Pancreas (tissue), 10 donors: ENCODE measurements at regions not wholly inside any gene's neighbourhood (a gene's known extent, or its start where the extent isn't known, plus 50 kb on each side); places are given as distances from the start of the nearest gene placed in this dataset.
"Not testable (repeated sequence)": the region's sequence is repeated elsewhere in the genome, so short reads cannot be mapped to it uniquely, and the experiment has no call there.

Source experiments
- ATAC-seq, 4 donors: fragments of 200-7000 bp; cut with Tn5 transposase; one replicate each; pipeline versions ENCODE4 v1.8.0 to v1.9.1; 2020; ENCODE audit warnings: mild to moderate bottlenecking in 4 of 4, moderate library complexity in 4 of 4
- DNase-seq, 6 donors: peaks; one replicate each; pipeline ENCODE4 v3.0.0-alpha.2; 2020
- FAIRE-seq: peaks from 2 replicates; lab custom pipeline; 2012; peaks lifted over from hg19 to GRCh38; lab: Jason Lieb, UNC
- H3K27ac ChIP-seq, 4 donors: fragments of 200-600 bp; sonication (generic); 1 replicate in 3 of 4; 2 replicates in 1 of 4; pipeline versions ENCODE4 v1.5.0 to v1.8.0; 2020
- H3K27me3 ChIP-seq, 4 donors: fragments of 200-600 bp; one replicate each; pipeline ENCODE4 v1.8.0; 2021
- H3K36me3 ChIP-seq, 3 donors: fragments of 200-600 bp; sonication (generic) in 1 of 3; one replicate each; pipeline versions ENCODE4 v1.5.0 to v1.8.0; 2020 to 2021
- H3K4me1 ChIP-seq, 3 donors: fragments of 200-600 bp; one replicate each; pipeline ENCODE4 v1.8.0; 2021
- H3K4me3 ChIP-seq, 4 donors: fragments of 200-600 bp; sonication (generic) in 2 of 4; one replicate each; pipeline versions ENCODE4 v1.5.0 to v1.8.0; 2020 to 2021
- H3K9me3 ChIP-seq, 4 donors: fragments of 200-600 bp; one replicate each; pipeline ENCODE4 v1.8.0; 2021
- CTCF ChIP-seq, 4 donors: fragments of 200-600 bp; sonication (generic) in 3 of 4; IDR thresholded peaks; one replicate each; pipeline versions ENCODE4 v1.5.0 to v1.8.0; 2021; ENCODE audit warnings: antibody characterized with exemption in 4 of 4
- WGBS, 2 donors: extraction: QIAGEN DNeasy Blood & Tissue Kit; methylation state at CpG; one replicate each; pipeline ENCODE4 v1.1.7; 2013; 5-methylcytosine and 5-hydroxymethylcytosine counted together
- intact Hi-C, 3 donors: fragments of 100-400 bp; cut with DNase I; formaldehyde crosslinking; loops; one replicate each; pipeline versions ENCODE4 v1.11.1 to v1.14.2; 2022
- donor health status: healthy with polysubstance abuse.
- donor health status: DM: no; HTN: no; CAD: no; lungs with moderate emphysema.
- donor health status: DM: no; HTN: no; CAD: no.
- donor health status: control.
- donor health status: control.
- donor health status: Bipolar disorder and iron deficiency.
- donor health status: DM: yes; HTN: yes; CAD: no.
- donor health status: DM: no; HTN: no; CAD: no.
- donor health status: DM: no; HTN: no; CAD: no.
- donor health status: DM: yes; HTN: yes; CAD: no.

- DNase-seq: no peak
- H3K4me1 ChIP-seq: no peaks in the 10 kb centered on the region
- TF ChIP-seq CTCF (IDR thresholded peaks at IDR 0.05): no peak
- H3K36me3 ChIP-seq: no peaks in the 10 kb centered on the region
- H3K27me3 ChIP-seq: no peaks in the 10 kb centered on the region
- no peaks in the 10 kb centered on the region for H3K9me3 ChIP-seq
- FAIRE-seq: no peak
- no peak overlapping the region for H3K27ac ChIP-seq
- no peak for ATAC-seq
- intact Hi-C loops: no loop called here
- 66 to 78% methylated on average over 4 of the region's 4 CpGs for WGBS, 2 donors
- H3K4me3 ChIP-seq: no peak overlapping the region
Measured at GRCh38 chr12:105598031-105598430, 267.5 kb downstream of the C12orf75 start.

- no peak overlapping the region for H3K4me3 ChIP-seq
- no peaks in the 10 kb centered on the region for H3K36me3 ChIP-seq
- intact Hi-C loops: no loop called here
- no peak overlapping the region for H3K27ac ChIP-seq
- H3K9me3 ChIP-seq: no peaks in the 10 kb centered on the region
- 29 to 40% methylated on average over 2 of the region's 2 CpGs for WGBS, 2 donors
- ATAC-seq: no peak
- TF ChIP-seq CTCF (IDR thresholded peaks at IDR 0.05): no peak
- no peak for DNase-seq
- H3K4me1 ChIP-seq: no peaks in the 10 kb centered on the region
- FAIRE-seq: no peak
- H3K27me3 ChIP-seq: no peaks in the 10 kb centered on the region
Measured at GRCh38 chr12:105600911-105601545, 270.5 kb downstream of the C12orf75 start.

GRCh38 chr12:105602312-105602711 is 271.8 kb downstream of the C12orf75 start:
- DNase-seq, H3K4me3 ChIP-seq, H3K4me1 ChIP-seq, ATAC-seq, H3K36me3 ChIP-seq, H3K27ac ChIP-seq, H3K27me3 ChIP-seq, H3K9me3 ChIP-seq, FAIRE-seq, intact Hi-C loops: not testable (repeated sequence)
- WGBS, 2 donors: 63 to 65% methylated on average over 5 of the region's 5 CpGs

GRCh38 chr12:105604281-105604680 is 273.8 kb downstream of the C12orf75 start:
- WGBS, 2 donors: 29 to 36% methylated on average over 3 of the region's 3 CpGs
- FAIRE-seq, intact Hi-C loops, H3K27ac ChIP-seq, H3K9me3 ChIP-seq, H3K4me3 ChIP-seq, ATAC-seq, H3K27me3 ChIP-seq, H3K4me1 ChIP-seq, DNase-seq, H3K36me3 ChIP-seq: not testable (repeated sequence)

GRCh38 chr12:105606613-105607012 is 276.1 kb downstream of the C12orf75 start:
- H3K27me3 ChIP-seq, DNase-seq, H3K4me1 ChIP-seq, intact Hi-C loops, FAIRE-seq, H3K36me3 ChIP-seq, H3K9me3 ChIP-seq, ATAC-seq, H3K4me3 ChIP-seq, H3K27ac ChIP-seq: not testable (repeated sequence)
- 75 to 82% methylated on average over 1 of the region's 1 CpG for WGBS, 2 donors

GRCh38 chr12:105609001-105609400 is 278.5 kb downstream of the C12orf75 start:
- H3K4me1 ChIP-seq, H3K9me3 ChIP-seq, ATAC-seq, FAIRE-seq, DNase-seq, H3K4me3 ChIP-seq, H3K27ac ChIP-seq, intact Hi-C loops, H3K36me3 ChIP-seq, H3K27me3 ChIP-seq: not testable (repeated sequence)
- WGBS, 2 donors: 78 to 82% methylated on average over 3 of the region's 3 CpGs

GRCh38 chr12:105610459-105610858 is 280.0 kb downstream of the C12orf75 start:
- intact Hi-C loops: no loop called here
- 36 to 37% methylated on average over 5 of the region's 5 CpGs for WGBS, 2 donors
- no peaks in the 10 kb centered on the region for H3K9me3 ChIP-seq
- no peak for DNase-seq
- FAIRE-seq: no peak
- no peaks in the 10 kb centered on the region for H3K27me3 ChIP-seq
- TF ChIP-seq CTCF (IDR thresholded peaks at IDR 0.05): no peak
- no peak for ATAC-seq
- no peaks in the 10 kb centered on the region for H3K36me3 ChIP-seq
- no peak overlapping the region for H3K4me3 ChIP-seq
- no peaks in the 10 kb centered on the region for H3K4me1 ChIP-seq
- H3K27ac ChIP-seq: no peak overlapping the region
